ENCODE measurements at regions not wholly inside any gene's neighbourhood (a gene's known extent, or its start where the extent isn't known, plus 50 kb on each side); places are given as distances from the start of the nearest gene placed in this dataset.
"Not testable (repeated sequence)": the region's sequence is repeated elsewhere in the genome, so short reads cannot be mapped to it uniquely, and the experiment has no call there.

DNA sequence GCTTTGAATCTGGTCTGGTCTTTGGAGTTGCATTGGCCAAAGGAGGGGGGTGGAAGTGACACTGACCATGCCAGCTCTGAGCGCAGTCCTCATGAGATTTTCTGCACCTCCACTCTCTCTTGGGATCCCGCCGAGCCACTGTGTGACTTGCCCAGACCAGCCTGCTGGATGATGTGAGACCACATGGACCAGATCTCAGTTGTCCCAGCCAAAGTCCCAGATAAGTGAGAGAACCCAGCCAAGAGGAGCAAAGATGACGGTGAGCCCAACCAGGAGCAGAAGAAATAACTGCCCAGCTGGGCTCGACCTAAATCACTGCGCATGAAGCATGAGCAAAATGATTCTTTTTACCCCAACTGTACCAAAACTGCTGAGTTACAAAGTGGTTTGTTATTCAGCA lies 96.5 kb upstream of the ERCC4 start:
- no peak for DNase-seq

DNA sequence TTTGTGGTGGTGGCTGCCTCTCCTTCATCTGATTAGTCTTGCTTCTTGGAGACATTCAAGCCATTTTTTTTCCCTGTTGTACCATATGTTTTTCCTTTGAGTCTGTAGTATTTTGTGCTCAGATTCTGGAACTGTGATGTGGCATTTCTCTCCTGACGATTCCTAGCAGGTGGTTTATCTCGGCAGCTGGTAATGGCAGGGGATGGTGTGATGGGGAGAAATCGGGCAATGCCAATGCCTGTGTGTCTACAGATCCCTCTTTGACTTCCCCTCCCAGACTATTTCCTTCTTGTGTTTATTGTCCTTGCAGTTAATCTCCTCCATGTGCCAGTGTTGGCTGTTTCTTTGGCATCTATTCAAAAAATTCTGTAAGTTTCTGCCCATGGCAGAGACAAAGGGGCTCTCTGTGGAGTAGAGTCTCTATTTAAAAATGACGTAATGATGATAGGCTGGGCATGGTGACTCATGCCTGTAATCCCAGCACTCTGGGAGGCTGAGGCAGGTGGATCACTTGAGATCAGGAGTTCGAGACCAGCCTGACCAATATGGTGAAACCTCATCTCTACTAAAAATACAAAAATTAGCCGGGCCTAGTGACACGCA lies 90.2 kb upstream of the ERCC4 start:
- no peak for DNase-seq

DNA sequence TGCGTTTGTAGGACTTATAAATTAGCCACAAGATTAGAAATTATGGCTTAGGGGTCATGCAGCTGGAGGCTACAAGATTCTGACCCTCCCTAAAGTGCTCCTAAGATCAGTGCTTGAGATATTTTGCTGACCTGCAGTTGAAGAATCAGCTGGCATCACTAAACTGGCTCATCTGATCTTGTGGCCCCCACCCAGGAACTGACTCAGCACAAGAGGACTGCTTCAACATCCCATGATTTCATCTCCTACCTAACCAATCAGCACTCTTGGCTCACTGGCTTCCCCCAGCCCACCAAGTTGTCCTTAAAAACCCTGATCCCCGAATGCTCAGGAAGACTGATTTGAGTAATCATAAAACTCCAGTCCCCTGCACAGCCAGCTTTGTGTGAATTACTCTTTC lies 86.4 kb upstream of the ERCC4 start:
- no peak for DNase-seq

DNA sequence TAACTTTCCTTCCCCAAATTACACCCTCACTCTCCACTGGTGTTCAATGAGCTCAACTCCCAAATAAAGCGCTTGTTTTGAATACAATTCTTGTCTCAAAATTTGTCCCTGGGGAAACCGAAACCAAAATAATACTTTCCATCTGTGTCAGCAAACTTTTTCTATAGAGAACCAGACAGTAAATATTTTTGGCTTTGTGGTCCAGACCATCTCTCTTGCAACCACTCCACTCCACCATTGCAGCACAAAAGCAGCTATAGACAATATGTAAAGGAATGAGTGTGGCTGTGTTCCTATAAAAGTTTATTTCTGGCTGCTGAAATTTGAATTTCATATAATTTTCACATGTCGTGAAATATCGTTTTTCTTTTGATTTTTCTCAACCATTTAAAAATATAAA lies 84.6 kb upstream of the ERCC4 start:
- no peak for DNase-seq

DNA sequence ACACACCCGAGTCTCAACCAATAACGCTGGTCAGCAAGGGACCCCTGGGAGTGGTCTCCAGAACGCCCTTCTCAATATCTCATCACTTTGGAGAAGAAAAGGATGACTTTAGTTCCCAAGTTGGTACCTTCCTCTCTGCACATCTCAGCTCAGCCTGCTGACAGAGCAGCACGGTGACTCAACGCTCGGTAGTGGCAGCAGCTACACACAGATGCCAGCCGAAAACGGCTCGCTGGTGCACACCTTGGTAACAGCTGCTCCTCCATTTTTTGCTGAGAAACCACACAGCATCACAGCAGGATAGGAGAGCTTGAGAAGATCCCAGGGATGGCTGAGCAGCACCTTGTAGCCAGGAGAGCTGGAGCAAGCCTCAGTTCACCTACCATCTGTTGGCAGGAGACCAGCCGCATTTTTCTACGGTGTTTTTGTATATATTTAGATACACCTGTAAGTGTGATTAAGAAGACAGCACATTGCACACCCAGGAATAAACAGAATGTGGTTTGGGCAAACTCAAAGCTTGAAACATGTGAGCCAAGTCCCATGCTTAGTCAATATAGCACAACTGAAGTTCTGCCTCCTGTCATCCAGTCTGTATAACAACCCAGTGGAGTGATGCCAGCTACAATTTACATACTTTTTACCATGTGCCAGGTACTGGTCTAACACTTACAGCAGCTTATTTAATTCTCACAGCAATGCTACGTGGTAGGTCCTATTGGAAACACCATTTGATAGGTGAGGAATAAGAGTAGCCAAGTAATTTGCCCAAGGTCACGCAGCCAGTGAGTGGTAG lies 83.8 kb upstream of the ERCC4 start:
- no peak for DNase-seq

DNA sequence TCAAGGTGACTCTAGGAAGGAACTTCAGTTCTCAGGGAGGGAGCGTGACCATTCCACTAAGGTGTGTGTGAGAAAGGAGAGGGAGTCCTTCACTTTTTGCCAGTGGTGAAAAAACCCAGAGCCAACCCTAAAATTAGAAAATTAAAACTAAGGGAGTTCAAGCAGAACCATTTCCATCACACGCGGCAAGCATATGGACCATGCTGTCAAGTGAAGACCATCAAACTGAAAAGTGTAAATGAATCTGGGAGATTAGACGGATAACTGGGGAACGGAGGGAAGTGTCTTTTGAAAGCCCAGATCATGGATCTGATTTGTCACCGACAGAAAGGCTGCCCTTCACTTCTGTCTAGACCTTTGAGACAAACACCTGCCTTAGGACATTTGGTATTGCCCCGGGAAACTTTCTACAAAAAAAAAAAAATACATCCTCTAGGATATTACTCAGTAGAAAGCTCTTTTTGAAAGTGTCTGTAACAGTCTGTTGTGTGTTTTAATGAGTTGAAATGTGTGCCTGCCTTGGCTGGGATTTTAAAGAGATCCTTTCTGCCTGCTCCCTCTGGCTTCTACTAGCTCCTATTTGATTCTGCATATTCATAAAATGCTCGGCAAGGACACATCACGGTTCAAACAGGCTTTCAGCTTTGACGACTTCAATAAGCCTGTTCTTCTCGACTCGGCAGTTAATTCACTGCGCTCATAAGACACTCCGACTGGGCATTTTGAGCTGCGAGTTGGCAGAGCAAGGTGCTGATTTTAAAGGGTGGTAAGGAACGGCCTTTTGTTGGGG lies 81.4 kb upstream of the ERCC4 start:
- DNase-seq = no peak

DNA sequence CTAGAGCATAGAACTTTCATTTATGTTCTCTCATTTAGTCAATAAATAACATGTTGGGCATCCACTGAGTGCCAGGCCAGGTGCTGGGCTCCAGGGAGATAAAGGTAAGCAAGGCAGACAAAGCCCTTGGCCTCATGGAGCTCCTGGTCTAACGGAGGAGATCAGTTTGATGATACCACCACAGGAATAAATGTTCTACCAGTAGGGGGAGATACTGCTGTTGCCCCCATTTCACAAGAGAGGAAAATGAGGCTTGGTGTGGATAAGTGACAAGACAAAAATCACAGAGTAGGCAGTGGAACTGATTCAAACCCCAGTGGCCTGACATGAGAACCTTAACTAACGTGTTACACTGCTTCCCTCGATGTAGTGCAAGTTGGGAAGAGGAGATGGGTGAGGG lies 80.4 kb upstream of the ERCC4 start:
- DNase-seq = no peak

DNA sequence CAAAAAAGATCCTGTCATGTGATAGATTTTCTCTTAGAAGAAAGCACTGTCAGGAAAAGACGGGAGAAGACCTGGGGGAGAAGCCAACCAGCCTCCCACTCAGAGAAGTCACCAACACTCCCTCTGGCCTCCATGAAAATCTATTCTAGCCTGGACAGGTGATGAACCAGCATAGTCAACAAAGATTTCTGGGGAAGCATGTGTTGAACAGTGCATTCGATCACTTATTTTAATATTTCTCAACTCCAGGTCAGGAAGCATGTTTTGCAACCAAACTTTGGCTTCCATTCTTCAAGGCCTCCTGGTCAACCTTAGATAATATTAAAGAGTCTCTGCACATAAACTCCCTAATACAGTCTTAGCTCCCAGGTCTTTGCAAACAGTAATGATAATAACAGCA lies 74.7 kb upstream of the ERCC4 start:
- DNase-seq = no peak

DNA sequence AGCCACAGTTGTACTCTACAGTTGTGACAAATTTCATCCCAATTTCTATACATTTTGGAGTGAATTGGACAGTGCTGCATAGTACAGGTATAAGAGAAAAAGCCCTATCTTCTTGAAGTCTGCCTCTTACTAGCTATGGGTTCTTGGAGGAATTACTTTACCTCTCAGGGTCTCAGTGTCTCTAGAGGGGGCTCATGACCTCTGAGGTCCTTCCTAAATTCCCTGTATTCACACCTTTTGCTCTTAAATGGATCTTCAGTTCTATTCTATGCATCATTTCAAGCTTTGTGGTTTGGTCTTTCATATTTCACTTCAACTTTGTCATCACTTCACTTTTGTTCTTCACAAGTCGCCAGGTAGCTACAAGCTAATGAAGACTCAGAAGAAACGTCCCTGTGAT lies 71.2 kb upstream of the ERCC4 start:
- DNase-seq = no peak

DNA sequence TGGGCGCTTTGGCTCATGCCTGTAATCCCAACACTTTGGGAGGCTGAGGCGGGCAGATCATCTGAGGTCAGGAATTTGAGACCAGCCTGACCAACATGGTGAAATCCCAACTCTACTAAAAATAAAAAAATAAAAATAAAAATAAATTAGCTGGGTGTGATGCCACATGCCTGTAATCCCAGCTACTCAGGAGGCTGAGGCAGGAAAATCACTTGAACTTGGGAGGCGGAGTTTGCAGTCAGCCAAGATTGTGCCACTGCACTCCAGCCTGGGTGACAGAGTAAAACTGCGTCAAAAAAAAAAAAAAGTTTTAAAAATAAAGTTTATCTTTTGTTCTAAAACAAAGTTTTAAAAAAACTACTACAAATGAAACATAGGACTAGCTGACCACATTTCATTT lies 69.8 kb upstream of the ERCC4 start:
- not testable (repeated sequence) for DNase-seq

DNA sequence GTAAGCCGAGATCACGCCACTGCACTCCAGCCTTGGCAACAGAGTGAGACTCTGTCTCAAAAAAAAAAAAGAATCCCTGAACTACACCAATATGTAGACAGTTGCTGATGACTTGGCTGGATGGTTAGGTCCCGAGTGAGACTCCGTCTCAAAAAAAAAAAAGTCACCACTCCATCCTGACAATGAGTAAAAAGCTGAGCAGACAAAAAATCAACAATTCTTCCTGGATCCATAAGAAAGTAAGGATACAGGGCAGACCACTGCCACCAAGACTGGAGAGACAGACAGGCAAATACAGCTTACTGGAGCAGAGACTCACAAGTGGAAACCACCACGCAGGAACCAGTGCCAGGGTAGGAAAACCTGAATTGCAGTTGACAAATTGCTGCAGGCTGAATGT lies 67.1 kb upstream of the ERCC4 start:
- DNase-seq = no peak

DNA sequence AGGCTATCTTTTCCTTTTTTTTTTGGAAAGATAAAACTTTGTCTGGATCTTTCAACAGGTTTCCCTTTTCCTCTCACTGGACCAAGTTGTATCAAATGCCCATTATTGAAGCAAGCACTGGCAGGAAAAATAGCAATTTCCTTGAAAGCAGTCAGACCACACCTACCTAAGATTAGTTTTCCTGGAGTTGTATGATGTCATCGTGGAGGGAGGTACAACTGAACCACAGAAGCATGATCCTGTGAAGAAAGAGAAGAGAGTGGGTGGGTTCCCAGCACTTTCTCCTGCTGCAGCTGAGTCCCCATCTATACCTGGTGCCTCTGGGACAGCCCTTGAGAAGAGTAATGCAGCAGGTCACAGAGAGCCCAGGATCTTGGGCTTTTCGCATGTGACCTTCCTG lies 63.6 kb upstream of the ERCC4 start:
- DNase-seq = no peak

DNA sequence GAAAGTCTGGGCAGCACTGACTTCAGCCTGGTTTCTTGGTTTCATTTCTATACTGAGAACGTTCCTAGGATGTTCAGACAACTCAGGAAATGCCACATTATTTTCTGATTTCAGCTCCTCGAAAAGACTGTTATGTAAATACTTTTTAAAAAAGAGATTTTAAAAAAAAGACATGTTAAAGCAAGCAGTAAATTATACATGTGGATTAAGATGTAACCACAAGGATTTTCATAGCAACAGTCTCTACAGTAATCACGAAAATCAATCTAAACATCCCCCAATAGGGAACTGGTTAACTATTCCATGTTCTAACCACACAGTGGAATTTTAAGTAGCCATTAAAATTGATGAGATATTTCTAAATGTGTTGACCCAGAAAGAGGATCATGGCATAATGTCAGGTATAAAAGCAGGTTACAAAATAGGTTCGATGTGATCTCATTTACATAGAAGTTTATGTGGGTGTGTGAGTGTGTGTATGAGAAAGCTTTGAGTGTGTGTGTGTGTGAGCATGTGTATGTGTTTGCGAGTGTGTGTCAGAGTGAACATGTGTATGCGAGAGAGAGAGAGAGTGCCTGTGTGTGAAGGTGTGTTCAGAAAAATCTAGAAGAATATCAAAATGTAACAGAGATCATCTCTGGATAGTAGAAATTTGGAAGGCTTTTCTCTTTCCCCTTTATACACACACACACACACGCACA lies 63.0 kb upstream of the ERCC4 start:
- DNase-seq = no peak

DNA sequence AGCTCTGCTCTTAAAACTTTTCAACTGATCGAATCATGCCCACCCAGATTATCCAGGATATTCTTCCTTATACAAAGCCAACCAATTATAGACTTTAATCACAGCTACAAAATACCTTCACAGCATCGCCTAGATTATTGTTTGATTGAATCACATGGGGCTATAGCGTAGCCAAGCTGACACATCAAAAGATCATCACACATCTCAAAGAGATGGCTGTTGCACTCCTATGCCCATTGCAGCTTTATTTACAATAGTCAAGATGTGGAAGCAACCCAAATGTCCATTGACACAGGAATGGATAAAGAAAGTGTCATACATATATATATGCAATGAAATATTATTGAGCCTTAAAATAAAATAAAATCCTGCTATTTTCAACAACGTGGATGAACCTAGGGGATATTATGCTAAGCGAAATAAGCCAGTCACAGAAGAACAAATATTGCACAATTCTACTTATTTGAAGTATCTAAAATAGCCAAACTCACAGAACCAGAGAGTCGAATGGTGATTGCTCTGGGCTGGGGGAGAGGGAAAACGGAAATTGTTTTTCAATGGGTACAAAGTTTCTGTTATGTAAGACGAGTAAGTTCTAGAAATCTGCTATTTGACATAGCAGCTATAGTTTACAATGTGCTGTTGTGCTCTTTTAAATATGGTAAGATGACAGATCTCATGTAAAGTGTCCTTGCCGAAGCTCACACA lies 60.9 kb upstream of the ERCC4 start:
- no peak for DNase-seq

DNA sequence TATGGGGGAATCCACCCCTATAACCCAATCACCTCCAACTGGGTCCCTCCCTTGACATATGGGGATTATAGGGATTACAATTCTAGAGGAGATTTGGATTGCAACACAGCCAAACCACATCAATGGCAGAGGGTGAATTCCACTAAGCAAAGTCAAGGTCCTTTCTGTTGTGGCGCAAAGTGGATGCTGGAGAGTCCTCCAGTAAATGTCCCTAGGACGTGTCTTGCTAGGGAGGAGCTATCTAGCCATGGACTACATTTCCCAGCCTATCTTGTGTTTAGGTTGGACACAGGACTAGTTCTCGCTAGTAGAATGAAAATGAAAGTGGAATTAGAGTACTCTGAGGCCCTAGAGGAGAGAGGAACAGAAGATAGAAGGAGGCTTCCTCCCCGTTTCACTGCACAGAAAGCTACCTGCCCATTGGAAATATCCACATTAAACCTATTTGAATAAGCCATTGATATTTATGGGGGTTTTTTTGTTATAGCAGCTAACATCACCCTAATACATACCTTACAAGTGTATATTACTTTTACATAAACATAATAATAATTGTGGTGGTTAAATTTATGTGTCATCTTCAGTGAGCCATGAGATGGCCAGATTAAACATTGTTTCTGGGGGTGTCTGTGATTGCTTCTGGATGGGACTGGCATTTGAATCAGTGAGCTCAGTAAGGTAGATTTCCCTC lies 56.7 kb upstream of the ERCC4 start:
- DNase-seq = no peak

DNA sequence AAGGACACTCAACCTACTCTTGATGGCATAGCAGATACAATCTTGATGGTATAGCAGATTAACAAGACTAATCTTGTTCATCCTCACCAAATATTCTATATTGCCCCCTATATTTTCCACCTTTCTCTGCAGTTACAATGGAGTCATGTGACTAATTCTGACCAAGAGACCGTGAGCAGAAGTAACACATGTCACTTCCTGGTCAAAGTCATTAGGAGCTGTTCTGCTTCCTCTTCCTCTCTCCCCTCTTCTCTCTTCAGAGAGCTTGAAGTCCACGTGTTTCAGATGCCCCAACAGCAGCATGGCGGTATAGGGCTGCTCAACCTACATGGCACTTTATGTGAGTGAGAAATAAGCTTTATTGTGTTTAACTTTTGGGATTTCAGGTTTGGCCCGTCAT lies 55.3 kb upstream of the ERCC4 start:
- DNase-seq = no peak

DNA sequence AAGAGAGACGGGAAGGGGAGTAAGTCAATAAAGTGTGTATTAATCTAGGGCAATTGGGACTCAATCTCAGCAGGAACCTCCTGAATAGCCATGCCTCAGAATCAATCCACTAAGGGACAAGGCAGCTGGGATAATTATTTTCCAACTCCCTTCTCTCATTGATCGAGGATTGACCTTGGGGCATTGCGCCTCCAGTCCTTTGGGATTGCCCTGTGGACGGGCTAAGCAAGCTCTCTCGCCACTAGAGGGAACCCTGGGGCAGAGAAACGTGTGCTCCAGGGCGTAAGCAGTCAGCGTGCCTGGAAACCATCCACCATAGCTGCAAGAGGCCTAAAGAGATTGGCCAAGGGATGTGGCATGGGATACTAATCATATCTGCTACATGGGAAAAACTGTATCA lies 53.9 kb upstream of the ERCC4 start:
- DNase-seq = peak; percentile 1

Measured in effector CD8-positive, alpha-beta T cell (primary cell).